Activated CD4-positive, alpha-beta T cell treated with anti-CD3 and anti-CD28 coated beads, Interleukin-2, amount 10 ng/mL, durations not matched to agents 7 days and 5 days (primary cell): ENCODE measurements at regions not wholly inside any gene's neighbourhood (a gene's known extent, or its start where the extent isn't known, plus 50 kb on each side); places are given as distances from the start of the nearest gene placed in this dataset.
"Not testable (repeated sequence)": the region's sequence is repeated elsewhere in the genome, so short reads cannot be mapped to it uniquely, and the experiment has no call there.

ENCODE experiments used
- CTCF ChIA-PET: fragments of 350-600 bp; sonication (Branson Sonifier 250); formaldehyde crosslinking; loops from one replicate; lab custom pipeline; 2021; ENCODE audit warnings: antibody characterized with exemption; lab: Charles Lee
- POLR2A ChIA-PET: fragments of 350-600 bp; sonication (Branson Sonifier 250); formaldehyde crosslinking; loops from one replicate; lab custom pipeline; 2021; ENCODE audit warnings: antibody characterized with exemption; lab: Charles Lee
- DNase-seq: peaks from one replicate; pipeline ENCODE4 v3.0.0-alpha.2; 2020
- H3K27ac Mint-ChIP-seq: one replicate; pipeline ENCODE4 v1.8.0; 2021; ENCODE audit warnings: mild to moderate bottlenecking, moderate library complexity, mixed read lengths
- H3K27me3 Mint-ChIP-seq: one replicate; pipeline ENCODE4 v1.8.0; 2021; ENCODE audit warnings: mixed read lengths
- H3K36me3 Mint-ChIP-seq: one replicate; pipeline ENCODE4 v1.8.0; 2021; ENCODE audit warnings: low read depth, mixed read lengths
- H3K4me1 Mint-ChIP-seq: one replicate; pipeline ENCODE4 v1.8.0; 2021; ENCODE audit warnings: mixed read lengths
- H3K4me3 Mint-ChIP-seq: one replicate; pipeline ENCODE4 v1.8.0; 2021; ENCODE audit warnings: mild to moderate bottlenecking, moderate library complexity, mixed read lengths
- H3K9me3 Mint-ChIP-seq: one replicate; pipeline ENCODE4 v1.8.0; 2021; ENCODE audit warnings: mixed read lengths

DNA sequence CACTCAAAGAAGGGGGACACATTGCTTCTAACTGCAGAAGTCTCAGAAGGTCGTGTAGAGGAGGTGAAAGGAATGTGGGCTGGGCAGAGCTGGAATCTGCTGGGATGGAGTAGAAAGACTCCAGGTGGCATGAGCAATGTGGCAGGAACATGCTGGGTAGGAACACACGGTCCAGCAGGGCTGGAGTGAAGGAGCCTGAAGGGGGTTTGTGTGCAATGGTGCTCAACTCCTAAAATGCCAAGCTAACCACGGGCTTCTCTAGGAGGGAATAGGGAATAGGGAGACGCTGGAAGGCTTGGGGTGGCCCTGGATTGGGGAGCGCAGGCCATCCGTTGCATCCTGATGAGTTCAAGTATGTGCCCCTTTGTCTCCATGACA, 253.8 kb downstream of the FAM43A start:
- ChIA-PET CTCF (interaction anchor here (0.6 kb wide), 1 partner anchor 456 kb away, joined by 3 read pairs; no protein-coding TSS in a partner anchor), POLR2A (no interaction called here)
- H3K36me3 Mint-ChIP-seq, result no peaks in the 10 kb centered on the region
- H3K4me3 Mint-ChIP-seq, result no peak overlapping the region
- H3K4me1 Mint-ChIP-seq, result no peaks in the 10 kb centered on the region
- H3K9me3 Mint-ChIP-seq, result no peaks in the 10 kb centered on the region
- H3K27me3 Mint-ChIP-seq, result peaks cover 3% of the 10 kb centered on the region
- no peak overlapping the region for H3K27ac Mint-ChIP-seq
- no peak for DNase-seq

GRCh38 chr3:194939949-194940770, 254.5 kb downstream of the FAM43A start:
- no peaks in the 10 kb centered on the region for H3K4me1 Mint-ChIP-seq
- H3K27ac Mint-ChIP-seq, result no peak overlapping the region
- no peaks in the 10 kb centered on the region for H3K27me3 Mint-ChIP-seq
- POLR2A ChIA-PET, result no interaction called here
- CTCF ChIA-PET, result interaction anchor here (0.6 kb wide), 2 partner anchors 25 to 456 kb away, joined by 3 read pairs; no protein-coding TSS in a partner anchor
- H3K4me3 Mint-ChIP-seq, result no peak overlapping the region
- no peaks in the 10 kb centered on the region for H3K36me3 Mint-ChIP-seq
- no peaks in the 10 kb centered on the region for H3K9me3 Mint-ChIP-seq
- no peak for DNase-seq

DNA sequence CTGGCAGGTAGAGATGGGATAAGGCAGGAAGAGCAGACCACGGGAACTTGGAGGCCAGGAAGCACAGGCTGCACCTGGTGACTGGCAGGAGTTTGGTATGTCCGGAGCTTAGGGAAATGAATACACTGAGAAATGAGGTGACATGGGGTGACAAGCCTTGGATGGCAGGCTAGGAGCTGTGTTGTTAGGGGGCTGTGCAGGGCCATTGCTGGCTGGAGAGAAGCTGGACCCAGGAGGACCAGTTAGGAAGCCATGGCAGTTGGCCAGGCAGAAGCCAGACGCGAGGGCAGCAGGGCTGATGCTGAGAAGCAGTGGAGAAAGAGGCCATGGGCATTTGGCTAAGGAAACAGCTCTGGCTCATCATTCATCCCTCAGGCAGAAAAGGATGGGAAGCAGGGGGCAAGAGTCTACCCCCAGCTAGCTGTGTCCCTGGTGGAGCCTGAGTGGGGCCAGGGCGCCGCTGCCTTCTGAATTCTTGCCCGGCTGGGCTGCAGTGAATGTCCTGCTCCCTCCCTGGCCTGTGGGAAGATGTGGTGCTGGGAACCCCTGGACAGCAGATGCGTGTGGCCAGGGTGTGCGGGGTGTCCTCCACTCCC, 255.8 kb downstream of the FAM43A start:
- Mint-ChIP-seq H3K9me3 (no peaks in the 10 kb centered on the region), H3K36me3 (no peaks in the 10 kb centered on the region), H3K4me1 (no peaks in the 10 kb centered on the region), H3K27me3 (no peaks in the 10 kb centered on the region), H3K4me3 (no peak overlapping the region), H3K27ac (no peak overlapping the region)
- no peak for DNase-seq
- ChIA-PET POLR2A (no interaction called here), CTCF (no interaction called here)

GRCh38 chr3:194941956-194942511, 256.4 kb downstream of the FAM43A start:
- no peak overlapping the region for H3K27ac Mint-ChIP-seq
- CTCF ChIA-PET, result no interaction called here
- H3K27me3 Mint-ChIP-seq, result no peaks in the 10 kb centered on the region
- H3K9me3 Mint-ChIP-seq, result no peaks in the 10 kb centered on the region
- no peaks in the 10 kb centered on the region for H3K36me3 Mint-ChIP-seq
- no peak for DNase-seq
- no peak overlapping the region for H3K4me3 Mint-ChIP-seq
- H3K4me1 Mint-ChIP-seq, result no peaks in the 10 kb centered on the region
- POLR2A ChIA-PET, result no interaction called here

DNA sequence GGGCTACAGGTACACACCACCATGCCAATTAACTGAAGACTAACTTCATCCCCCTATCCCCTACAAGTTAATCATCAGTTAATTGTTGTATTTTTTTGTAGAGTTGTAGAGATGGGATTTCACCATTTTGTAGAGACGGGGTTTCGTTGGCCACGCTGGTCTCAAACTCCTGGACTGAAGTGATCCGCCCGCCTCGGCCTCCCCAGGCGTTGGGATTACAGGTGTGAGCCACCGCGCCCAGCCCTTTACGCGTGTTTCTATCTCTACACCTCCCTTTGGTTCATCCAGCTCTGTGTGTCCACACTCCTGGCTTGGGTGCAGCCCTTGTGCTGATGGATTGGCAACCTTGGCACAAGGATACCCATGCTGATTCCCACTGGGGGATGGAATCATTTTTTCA, 258.8 kb downstream of the FAM43A start:
- CTCF ChIA-PET, result interaction anchor here (0.9 kb wide), 1 partner anchor 10 kb away, joined by 3 read pairs; no protein-coding TSS in a partner anchor
- POLR2A ChIA-PET, result no interaction called here
- H3K4me3 Mint-ChIP-seq, result no peak overlapping the region
- H3K4me1 Mint-ChIP-seq, result no peaks in the 10 kb centered on the region
- no peaks in the 10 kb centered on the region for H3K9me3 Mint-ChIP-seq
- no peak overlapping the region for H3K27ac Mint-ChIP-seq
- no peak for DNase-seq
- H3K36me3 Mint-ChIP-seq, result no peaks in the 10 kb centered on the region
- H3K27me3 Mint-ChIP-seq, result no peaks in the 10 kb centered on the region

- Mint-ChIP-seq H3K4me1 (no peaks in the 10 kb centered on the region), H3K27me3 (no peaks in the 10 kb centered on the region), H3K36me3 (no peaks in the 10 kb centered on the region), H3K4me3 (no peak overlapping the region), H3K9me3 (no peaks in the 10 kb centered on the region), H3K27ac (no peak overlapping the region)
- ChIA-PET POLR2A (no interaction called here), CTCF (interaction anchor here (0.9 kb wide), 1 partner anchor 11 kb away, joined by 3 read pairs; no protein-coding TSS in a partner anchor)
- DNase-seq, result no peak
Observed at GRCh38 chr3:194945508-194945907, 259.8 kb downstream of the FAM43A start.

DNA sequence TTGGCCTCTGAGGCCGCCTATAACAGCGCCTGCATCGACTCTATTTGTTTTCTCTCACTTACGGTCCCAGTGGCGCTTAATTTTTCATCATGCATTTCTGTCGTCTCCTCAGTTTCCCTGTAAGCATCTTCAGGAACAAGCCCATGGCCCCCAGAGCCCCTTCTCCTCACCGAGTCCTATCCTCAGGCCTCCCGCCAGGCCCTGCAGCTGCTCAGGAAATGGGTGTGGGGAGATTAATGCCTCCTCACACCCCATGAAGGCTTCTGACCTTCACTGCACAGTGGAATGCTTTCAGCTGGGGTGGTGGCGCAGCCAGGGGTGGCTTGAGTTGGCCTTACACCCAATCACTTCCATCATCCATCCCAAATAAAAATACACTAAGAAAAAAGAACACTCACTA, 260.4 kb downstream of the FAM43A start:
- Mint-ChIP-seq H3K4me1 (no peaks in the 10 kb centered on the region), H3K4me3 (no peak overlapping the region), H3K36me3 (no peaks in the 10 kb centered on the region), H3K27me3 (no peaks in the 10 kb centered on the region), H3K9me3 (no peaks in the 10 kb centered on the region), H3K27ac (no peak overlapping the region)
- ChIA-PET POLR2A (no interaction called here), CTCF (interaction anchor here (0.6 kb wide), 1 partner anchor 448 kb away, joined by 5 read pairs; no protein-coding TSS in a partner anchor)
- no peak for DNase-seq

- H3K4me1 Mint-ChIP-seq, result no peaks in the 10 kb centered on the region
- ChIA-PET POLR2A (no interaction called here), CTCF (no interaction called here)
- no peak overlapping the region for H3K27ac Mint-ChIP-seq
- DNase-seq, result no peak
- H3K36me3 Mint-ChIP-seq, result no peaks in the 10 kb centered on the region
- H3K4me3 Mint-ChIP-seq, result no peak overlapping the region
- H3K9me3 Mint-ChIP-seq, result no peaks in the 10 kb centered on the region
- H3K27me3 Mint-ChIP-seq, result no peaks in the 10 kb centered on the region
Observed at GRCh38 chr3:194949592-194949991, 263.9 kb downstream of the FAM43A start.

DNA sequence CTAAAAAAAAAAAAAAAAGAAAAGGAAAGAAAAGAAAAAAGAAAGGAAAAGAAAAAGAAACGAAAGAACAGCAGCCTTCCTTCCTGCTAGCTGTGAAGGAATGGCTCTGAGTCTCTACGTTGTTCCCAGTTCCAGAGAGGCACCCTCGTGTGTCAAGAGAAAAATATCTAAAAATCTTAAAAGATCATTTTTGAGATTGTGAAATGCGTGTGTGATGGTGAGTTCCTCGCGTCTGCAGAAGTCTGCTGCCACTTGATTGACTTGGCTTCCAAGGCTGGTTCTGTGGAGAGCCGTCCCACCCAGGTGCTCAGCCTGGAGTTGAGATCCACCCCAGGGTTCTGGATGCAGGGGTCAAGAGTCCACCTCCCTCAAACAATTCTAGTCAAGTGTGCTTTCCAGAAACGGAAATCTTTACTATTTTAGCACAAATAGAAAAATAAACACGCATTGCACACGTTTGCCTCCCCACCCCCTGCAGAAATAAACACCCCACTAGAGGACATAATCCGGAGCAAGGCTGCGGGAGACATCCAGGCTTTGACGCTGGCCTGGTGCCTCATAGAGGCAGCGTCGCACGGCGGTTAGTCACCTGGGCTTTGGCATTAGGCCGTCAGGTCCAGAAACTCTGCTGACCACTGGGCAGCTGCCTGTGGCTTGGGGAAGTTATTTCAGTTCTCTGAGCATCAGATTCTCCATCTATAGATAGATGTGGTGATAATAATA, 265.4 kb downstream of the FAM43A start:
- no peaks in the 10 kb centered on the region for H3K9me3 Mint-ChIP-seq
- no peaks in the 10 kb centered on the region for H3K4me1 Mint-ChIP-seq
- ChIA-PET POLR2A (no interaction called here), CTCF (no interaction called here)
- no peak overlapping the region for H3K4me3 Mint-ChIP-seq
- H3K27me3 Mint-ChIP-seq, result no peaks in the 10 kb centered on the region
- H3K27ac Mint-ChIP-seq, result no peak overlapping the region
- no peak for DNase-seq
- H3K36me3 Mint-ChIP-seq, result no peaks in the 10 kb centered on the region

DNA sequence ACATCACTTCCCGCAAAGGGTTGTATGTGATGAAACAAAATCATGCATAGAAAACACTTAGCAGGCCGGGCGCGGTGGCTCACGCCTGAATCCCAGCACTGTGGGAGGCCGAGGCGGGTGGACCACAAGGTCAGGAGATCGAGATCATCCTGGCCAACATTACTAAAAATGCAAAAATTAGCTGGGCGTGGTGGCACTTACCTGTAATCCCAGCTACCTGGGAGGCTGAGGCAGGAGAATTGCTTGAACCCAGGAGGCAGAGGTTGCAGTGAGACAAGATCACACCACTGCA, 265.9 kb downstream of the FAM43A start:
- H3K4me1 Mint-ChIP-seq, H3K27me3 Mint-ChIP-seq, POLR2A ChIA-PET, DNase-seq, H3K36me3 Mint-ChIP-seq, CTCF ChIA-PET, H3K27ac Mint-ChIP-seq, H3K4me3 Mint-ChIP-seq, H3K9me3 Mint-ChIP-seq: not testable (repeated sequence)

- ChIA-PET CTCF (no interaction called here), POLR2A (no interaction called here)
- Mint-ChIP-seq H3K4me1 (no peaks in the 10 kb centered on the region), H3K27me3 (no peaks in the 10 kb centered on the region), H3K27ac (no peak overlapping the region), H3K4me3 (no peak overlapping the region), H3K36me3 (no peaks in the 10 kb centered on the region), H3K9me3 (no peaks in the 10 kb centered on the region)
- DNase-seq, result no peak
Observed at GRCh38 chr3:194951931-194952582, 266.4 kb downstream of the FAM43A start.

DNA sequence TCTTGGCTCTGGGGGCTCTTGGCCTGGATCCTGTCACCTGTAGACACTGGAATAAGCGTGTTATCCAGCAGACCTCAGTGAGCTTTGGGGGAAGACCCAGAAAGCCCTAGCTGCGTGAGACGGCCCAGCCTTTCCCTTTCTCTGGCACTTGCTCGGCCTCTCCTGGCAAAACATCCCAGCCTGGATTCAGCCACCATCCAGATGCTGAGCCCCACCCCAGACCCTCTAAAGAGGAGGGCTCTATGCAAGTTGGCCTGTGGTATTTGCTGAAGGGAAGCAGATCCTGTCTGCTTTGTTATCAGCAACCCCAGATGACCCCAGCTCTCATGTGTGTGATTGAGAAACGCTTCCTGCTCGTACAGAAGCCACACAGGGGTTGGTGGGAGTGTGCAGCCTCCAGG, 267.2 kb downstream of the FAM43A start:
- H3K4me1 Mint-ChIP-seq, result no peaks in the 10 kb centered on the region
- H3K4me3 Mint-ChIP-seq, result no peak overlapping the region
- H3K27ac Mint-ChIP-seq, result no peak overlapping the region
- ChIA-PET CTCF (no interaction called here), POLR2A (no interaction called here)
- no peaks in the 10 kb centered on the region for H3K27me3 Mint-ChIP-seq
- H3K9me3 Mint-ChIP-seq, result no peaks in the 10 kb centered on the region
- no peaks in the 10 kb centered on the region for H3K36me3 Mint-ChIP-seq
- DNase-seq, result no peak

- no peak for DNase-seq
- no peaks in the 10 kb centered on the region for H3K36me3 Mint-ChIP-seq
- ChIA-PET POLR2A (no interaction called here), CTCF (no interaction called here)
- no peak overlapping the region for H3K4me3 Mint-ChIP-seq
- no peak overlapping the region for H3K27ac Mint-ChIP-seq
- H3K27me3 Mint-ChIP-seq, result no peaks in the 10 kb centered on the region
- no peaks in the 10 kb centered on the region for H3K4me1 Mint-ChIP-seq
- H3K9me3 Mint-ChIP-seq, result no peaks in the 10 kb centered on the region
Observed at GRCh38 chr3:194953291-194953690, 267.6 kb downstream of the FAM43A start.
